ENCODE measurements at regions not wholly inside any gene's neighbourhood (a gene's known extent, or its start where the extent isn't known, plus 50 kb on each side); places are given as distances from the start of the nearest gene placed in this dataset.

DNA sequence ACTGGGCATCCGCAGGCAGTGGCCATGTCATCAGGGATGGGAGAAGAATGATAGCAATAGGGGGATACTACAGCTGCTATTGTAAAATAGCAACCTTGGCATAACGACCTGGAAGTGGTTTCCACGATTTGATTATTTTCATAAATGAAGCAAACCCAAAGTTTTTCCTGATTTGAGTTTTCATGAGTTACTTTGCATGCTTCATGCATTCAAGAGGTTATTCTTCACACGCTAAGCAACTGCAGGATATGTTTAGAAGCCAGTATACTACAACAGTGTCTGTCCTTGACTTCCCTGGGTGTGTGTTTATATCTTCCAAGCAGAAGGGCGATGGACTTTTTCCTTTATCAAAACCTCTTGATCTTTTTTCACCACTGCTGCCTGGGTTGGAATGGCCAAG is 281.1 kb upstream of the DUSP10 start:
- H3K27ac ChIP-seq: no peak overlapping the region
- intact Hi-C loops (cut with DNase I; ENCODE audit: low total_unique reads): no loop called here
- no peaks in the 10 kb centered on the region for H3K27me3 ChIP-seq
- no peaks in the 10 kb centered on the region for H3K36me3 ChIP-seq
- no peaks in the 10 kb centered on the region for H3K9me3 ChIP-seq
- no peaks in the 10 kb centered on the region for H3K4me1 ChIP-seq
- WGBS, 5 donors: 81 to 95% (median 87%) methylated on average over 5 of the region's 5 CpGs
- TF ChIP-seq, protein P1, sequence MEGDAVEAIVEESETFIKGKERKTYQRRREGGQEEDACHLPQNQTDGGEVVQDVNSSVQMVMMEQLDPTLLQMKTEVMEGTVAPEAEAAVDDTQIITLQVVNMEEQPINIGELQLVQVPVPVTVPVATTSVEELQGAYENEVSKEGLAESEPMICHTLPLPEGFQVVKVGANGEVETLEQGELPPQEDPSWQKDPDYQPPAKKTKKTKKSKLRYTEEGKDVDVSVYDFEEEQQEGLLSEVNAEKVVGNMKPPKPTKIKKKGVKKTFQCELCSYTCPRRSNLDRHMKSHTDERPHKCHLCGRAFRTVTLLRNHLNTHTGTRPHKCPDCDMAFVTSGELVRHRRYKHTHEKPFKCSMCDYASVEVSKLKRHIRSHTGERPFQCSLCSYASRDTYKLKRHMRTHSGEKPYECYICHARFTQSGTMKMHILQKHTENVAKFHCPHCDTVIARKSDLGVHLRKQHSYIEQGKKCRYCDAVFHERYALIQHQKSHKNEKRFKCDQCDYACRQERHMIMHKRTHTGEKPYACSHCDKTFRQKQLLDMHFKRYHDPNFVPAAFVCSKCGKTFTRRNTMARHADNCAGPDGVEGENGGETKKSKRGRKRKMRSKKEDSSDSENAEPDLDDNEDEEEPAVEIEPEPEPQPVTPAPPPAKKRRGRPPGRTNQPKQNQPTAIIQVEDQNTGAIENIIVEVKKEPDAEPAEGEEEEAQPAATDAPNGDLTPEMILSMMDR (IDR thresholded peaks at IDR 0.05): no peak
- TF ChIP-seq EP300 (IDR thresholded peaks at IDR 0.05) (no peak), POLR2AphosphoS5 (IDR thresholded peaks at IDR 0.05) (no peak), POLR2A (IDR thresholded peaks at IDR 0.05) (no peak)
- no peak overlapping the region for H3K4me3 ChIP-seq
- DNase-seq: no peak

DNA sequence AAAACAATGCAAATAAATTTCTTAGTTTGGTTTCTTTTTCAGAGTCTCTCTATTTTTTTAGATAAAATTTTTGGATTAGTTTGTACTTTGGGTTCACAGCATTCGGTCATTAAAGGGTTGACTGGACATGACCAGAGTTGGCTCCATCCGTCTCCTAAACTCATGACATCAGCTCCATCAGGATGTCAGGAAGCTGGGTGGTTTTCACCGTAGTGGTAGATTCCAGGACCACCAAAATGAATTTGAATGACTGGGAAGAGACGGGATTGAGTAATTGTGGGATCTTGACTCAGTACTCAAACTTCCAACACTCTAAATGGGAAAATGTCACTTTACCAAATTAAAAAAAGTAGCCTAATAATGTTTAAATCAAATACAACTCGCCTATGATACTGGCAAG is 279.2 kb upstream of the DUSP10 start:
- H3K9me3 ChIP-seq: no peaks in the 10 kb centered on the region
- no peak overlapping the region for H3K27ac ChIP-seq
- 64 to 77% (median 73%) methylated on average over 5 of the region's 5 CpGs for WGBS, 5 donors
- TF ChIP-seq EP300 (IDR thresholded peaks at IDR 0.05): no peak
- TF ChIP-seq POLR2A (IDR thresholded peaks at IDR 0.05): no peak
- no peak for DNase-seq
- H3K4me3 ChIP-seq: no peak overlapping the region
- intact Hi-C loops (cut with DNase I; ENCODE audit: low total_unique reads): no loop called here
- no peaks in the 10 kb centered on the region for H3K27me3 ChIP-seq
- no peaks in the 10 kb centered on the region for H3K4me1 ChIP-seq
- H3K36me3 ChIP-seq: no peaks in the 10 kb centered on the region

DNA sequence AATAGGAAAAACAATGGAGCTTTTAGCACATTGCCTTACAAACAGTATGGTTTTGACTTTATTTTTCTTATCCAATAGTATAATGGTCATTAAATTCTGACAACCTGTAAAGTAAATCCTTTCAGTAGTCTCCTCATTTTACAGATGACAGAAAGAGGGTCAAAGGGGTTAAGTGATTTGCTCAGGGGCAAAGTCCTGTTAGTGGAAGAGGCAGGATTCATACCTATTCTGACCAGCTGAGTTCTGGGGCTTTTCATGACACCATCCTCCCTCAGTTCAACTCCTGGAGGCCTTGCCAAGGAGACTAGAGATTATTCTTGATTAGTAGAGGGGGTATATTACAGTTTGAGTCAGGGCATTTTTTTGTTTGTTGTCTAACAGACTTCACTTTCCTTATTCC is 278.7 kb upstream of the DUSP10 start:
- Histone ChIP-seq H3K9me3 (no peaks in the 10 kb centered on the region), H3K36me3 (no peaks in the 10 kb centered on the region), H3K4me3 (no peak overlapping the region), H3K4me1 (no peaks in the 10 kb centered on the region), H3K27me3 (no peaks in the 10 kb centered on the region), H3K27ac (no peak overlapping the region)
- intact Hi-C loops (cut with DNase I; ENCODE audit: low total_unique reads): no loop called here
- TF ChIP-seq POLR2A (IDR thresholded peaks at IDR 0.05): no peak
- TF ChIP-seq, protein P1 (IDR thresholded peaks at IDR 0.05): no peak
- TF ChIP-seq POLR2AphosphoS5 (IDR thresholded peaks at IDR 0.05): no peak
- TF ChIP-seq EP300 (IDR thresholded peaks at IDR 0.05): no peak
- DNase-seq: no peak

DNA sequence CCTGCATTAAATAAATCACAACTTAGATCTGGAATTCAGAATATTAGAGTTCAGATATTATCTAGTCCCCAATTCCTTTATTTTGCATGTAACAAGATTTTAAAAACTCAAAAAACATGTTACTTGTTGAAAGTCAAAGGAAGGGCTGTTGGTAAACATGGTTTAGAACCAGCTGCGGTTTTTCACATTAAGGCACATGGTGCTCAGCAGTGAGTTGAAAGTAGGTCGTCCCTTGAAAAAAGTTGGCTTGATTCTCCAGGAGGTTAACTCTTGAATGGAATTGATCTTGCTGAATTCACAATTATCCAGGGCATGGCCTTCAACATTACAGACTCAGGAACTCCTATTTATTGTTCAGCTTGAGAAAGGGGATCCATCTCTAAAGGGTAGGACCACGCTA is 277.1 kb upstream of the DUSP10 start:
- WGBS, 5 donors: 54 to 71% (median 56%) methylated on average over 3 of the region's 3 CpGs
- Histone ChIP-seq H3K36me3 (no peaks in the 10 kb centered on the region), H3K4me1 (no peaks in the 10 kb centered on the region), H3K27me3 (no peaks in the 10 kb centered on the region), H3K4me3 (no peak overlapping the region), H3K9me3 (no peaks in the 10 kb centered on the region), H3K27ac (no peak overlapping the region)
- DNase-seq: no peak
- intact Hi-C loops (cut with DNase I; ENCODE audit: low total_unique reads): no loop called here
- TF ChIP-seq, protein P1 (IDR thresholded peaks at IDR 0.05): no peak
- TF ChIP-seq POLR2A (IDR thresholded peaks at IDR 0.05) (no peak), EP300 (IDR thresholded peaks at IDR 0.05) (no peak), POLR2AphosphoS5 (IDR thresholded peaks at IDR 0.05) (no peak)

DNA sequence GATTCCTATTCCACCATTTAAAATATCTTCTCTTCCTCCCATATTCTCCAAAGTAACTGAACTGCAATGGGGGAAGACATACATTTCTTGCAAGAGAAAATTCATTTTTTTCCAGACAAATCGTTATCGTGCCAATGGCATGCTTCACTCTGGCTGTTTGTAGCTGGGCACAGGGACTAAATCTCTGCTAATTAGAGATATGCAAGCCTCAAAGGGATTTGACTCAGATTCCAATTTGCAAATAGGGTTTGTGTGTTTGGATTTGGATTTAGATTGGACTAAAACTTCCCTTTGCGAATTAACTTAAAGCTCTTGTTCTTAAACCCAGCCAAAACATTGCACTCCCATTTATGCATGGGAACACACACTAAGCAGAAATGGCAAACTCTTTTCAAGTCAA is 276.2 kb upstream of the DUSP10 start:
- H3K27me3 ChIP-seq: no peaks in the 10 kb centered on the region
- H3K36me3 ChIP-seq: no peaks in the 10 kb centered on the region
- H3K4me1 ChIP-seq: no peaks in the 10 kb centered on the region
- no peaks in the 10 kb centered on the region for H3K9me3 ChIP-seq
- no peak for DNase-seq
- TF ChIP-seq POLR2A (IDR thresholded peaks at IDR 0.05): no peak
- TF ChIP-seq EP300 (IDR thresholded peaks at IDR 0.05): no peak
- TF ChIP-seq, protein P1 (IDR thresholded peaks at IDR 0.05): no peak
- TF ChIP-seq POLR2AphosphoS5 (IDR thresholded peaks at IDR 0.05): no peak
- no peak overlapping the region for H3K4me3 ChIP-seq
- intact Hi-C loops (cut with DNase I; ENCODE audit: low total_unique reads): no loop called here
- 74 to 86% (median 82%) methylated on average over 3 of the region's 3 CpGs for WGBS, 5 donors
- H3K27ac ChIP-seq: no peak overlapping the region

All from stomach (tissue), 8 donors.